Peyer's patch (tissue), 4 donors: ENCODE measurements at regions not wholly inside any gene's neighbourhood (a gene's known extent, or its start where the extent isn't known, plus 50 kb on each side); places are given as distances from the start of the nearest gene placed in this dataset.

Experiments used
- POLR2A ChIP-seq, 2 donors: fragments of 450-650 bp; IDR thresholded peaks; one replicate each; pipeline ENCODE4 v1.5.1; 2017; ENCODE audit warnings: antibody characterized with exemption in 2 of 2, mild to moderate bottlenecking in 2 of 2, moderate library complexity in 2 of 2
- TF ChIP-seq, protein P1 (sequence below), 6 experiments: fragments of 450-650 bp in 4 of 6; fragments of 200-600 bp in 2 of 6; sonication (generic) in 1 of 6; IDR thresholded peaks; one replicate each; pipeline ENCODE4 v1.5.1; 2017 to 2019; ENCODE audit warnings: antibody characterized with exemption in 6 of 6, mild to moderate bottlenecking in 3 of 6, moderate library complexity in 1 of 6

DNA sequence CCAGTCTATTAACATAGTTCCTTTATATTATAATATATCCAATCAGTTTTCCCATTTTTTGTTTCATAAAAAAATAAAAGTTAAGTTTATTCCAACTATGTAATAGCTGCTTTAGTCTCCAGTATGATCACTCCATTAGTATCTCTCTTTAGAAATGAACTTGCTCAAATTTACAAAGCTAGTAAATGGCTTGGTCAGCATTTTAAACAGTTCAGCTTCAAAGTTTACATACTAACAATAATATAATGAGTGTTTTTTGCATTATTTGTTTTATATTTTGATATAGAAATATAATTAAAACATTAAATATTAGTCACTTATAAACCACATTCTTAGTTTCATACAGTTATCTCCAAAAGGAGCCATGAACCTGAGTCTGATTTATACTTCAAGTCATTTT, 1073.8 kb downstream of the SLITRK5 start:
- TF ChIP-seq, protein P1, sequence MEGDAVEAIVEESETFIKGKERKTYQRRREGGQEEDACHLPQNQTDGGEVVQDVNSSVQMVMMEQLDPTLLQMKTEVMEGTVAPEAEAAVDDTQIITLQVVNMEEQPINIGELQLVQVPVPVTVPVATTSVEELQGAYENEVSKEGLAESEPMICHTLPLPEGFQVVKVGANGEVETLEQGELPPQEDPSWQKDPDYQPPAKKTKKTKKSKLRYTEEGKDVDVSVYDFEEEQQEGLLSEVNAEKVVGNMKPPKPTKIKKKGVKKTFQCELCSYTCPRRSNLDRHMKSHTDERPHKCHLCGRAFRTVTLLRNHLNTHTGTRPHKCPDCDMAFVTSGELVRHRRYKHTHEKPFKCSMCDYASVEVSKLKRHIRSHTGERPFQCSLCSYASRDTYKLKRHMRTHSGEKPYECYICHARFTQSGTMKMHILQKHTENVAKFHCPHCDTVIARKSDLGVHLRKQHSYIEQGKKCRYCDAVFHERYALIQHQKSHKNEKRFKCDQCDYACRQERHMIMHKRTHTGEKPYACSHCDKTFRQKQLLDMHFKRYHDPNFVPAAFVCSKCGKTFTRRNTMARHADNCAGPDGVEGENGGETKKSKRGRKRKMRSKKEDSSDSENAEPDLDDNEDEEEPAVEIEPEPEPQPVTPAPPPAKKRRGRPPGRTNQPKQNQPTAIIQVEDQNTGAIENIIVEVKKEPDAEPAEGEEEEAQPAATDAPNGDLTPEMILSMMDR (IDR thresholded peaks at IDR 0.05), result no peak
- no peak for TF ChIP-seq POLR2A (IDR thresholded peaks at IDR 0.05)
